ENCODE measurements at regions not wholly inside any gene's neighbourhood (a gene's known extent, or its start where the extent isn't known, plus 50 kb on each side); places are given as distances from the start of the nearest gene placed in this dataset.

DNA sequence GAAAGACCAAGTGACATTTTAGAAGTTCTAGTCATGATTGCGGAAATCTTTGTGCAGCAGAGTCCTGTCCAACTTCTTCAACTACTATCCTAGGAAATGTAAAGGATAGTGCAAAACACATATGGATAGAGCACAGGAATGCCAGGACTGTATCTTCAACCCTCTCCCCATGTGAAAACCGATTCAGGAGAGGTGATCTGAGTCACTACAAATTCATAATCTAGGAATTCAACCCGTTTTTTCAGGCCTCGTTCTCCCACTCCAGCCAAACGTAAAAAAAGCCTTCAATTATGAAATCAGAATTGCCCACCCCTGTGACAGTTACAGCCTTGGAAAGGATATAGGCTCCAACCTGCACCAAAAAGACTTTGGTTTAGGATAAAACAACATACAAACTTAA lies 52.9 kb upstream of the RGS1 start:
- no peak overlapping the region for H3K27ac ChIP-seq
- ATAC-seq = no peak
- TF ChIP-seq, protein P1, sequence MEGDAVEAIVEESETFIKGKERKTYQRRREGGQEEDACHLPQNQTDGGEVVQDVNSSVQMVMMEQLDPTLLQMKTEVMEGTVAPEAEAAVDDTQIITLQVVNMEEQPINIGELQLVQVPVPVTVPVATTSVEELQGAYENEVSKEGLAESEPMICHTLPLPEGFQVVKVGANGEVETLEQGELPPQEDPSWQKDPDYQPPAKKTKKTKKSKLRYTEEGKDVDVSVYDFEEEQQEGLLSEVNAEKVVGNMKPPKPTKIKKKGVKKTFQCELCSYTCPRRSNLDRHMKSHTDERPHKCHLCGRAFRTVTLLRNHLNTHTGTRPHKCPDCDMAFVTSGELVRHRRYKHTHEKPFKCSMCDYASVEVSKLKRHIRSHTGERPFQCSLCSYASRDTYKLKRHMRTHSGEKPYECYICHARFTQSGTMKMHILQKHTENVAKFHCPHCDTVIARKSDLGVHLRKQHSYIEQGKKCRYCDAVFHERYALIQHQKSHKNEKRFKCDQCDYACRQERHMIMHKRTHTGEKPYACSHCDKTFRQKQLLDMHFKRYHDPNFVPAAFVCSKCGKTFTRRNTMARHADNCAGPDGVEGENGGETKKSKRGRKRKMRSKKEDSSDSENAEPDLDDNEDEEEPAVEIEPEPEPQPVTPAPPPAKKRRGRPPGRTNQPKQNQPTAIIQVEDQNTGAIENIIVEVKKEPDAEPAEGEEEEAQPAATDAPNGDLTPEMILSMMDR (IDR thresholded peaks at IDR 0.05) = no peak
- no peak for TF ChIP-seq POLR2A (IDR thresholded peaks at IDR 0.05)
- no peak overlapping the region for H3K4me3 ChIP-seq
- no peaks in the 10 kb centered on the region for H3K36me3 ChIP-seq
- DNase-seq = no peak
- 85 to 91% (median 90%) methylated on average over 5 of the region's 5 CpGs for WGBS, 4 donors
- no peaks in the 10 kb centered on the region for H3K9me3 ChIP-seq
- H3K27me3 ChIP-seq = no peaks in the 10 kb centered on the region
- intact Hi-C loops (cut with DNase I) = no loop called here
- H3K4me1 ChIP-seq = peaks cover 0 to 16% (median 5%) of the 10 kb centered on the region in 12 donors

DNA sequence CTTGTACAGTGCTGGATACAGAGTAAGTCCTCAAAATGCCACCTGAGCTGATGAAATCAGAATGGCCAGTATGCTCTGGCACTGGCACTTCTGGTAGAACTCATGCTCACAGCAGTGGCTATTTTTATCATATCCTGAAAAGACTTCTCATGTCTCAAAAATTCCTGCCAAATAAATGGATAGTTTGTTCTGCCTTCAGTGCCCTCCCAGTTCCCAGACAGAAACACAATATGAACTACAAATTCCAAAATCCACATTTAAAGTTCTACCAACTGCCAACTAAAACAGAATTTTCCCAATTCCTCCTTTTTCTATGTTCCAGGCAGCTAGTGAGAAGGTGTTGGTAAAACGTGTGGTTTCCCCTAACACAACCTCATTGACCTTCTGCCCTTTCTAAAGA lies 51.4 kb upstream of the RGS1 start:
- H3K36me3 ChIP-seq = no peaks in the 10 kb centered on the region
- DNase-seq (no peak), ATAC-seq (peak in 3 of 4 donors; percentile 69 to 72 (median 69))
- no peaks in the 10 kb centered on the region for H3K9me3 ChIP-seq
- no peaks in the 10 kb centered on the region for H3K27me3 ChIP-seq
- peak overlapping the region in 1 of 12 donors; percentile 13 for H3K27ac ChIP-seq
- H3K4me1 ChIP-seq = peaks cover 0 to 16% (median 5%) of the 10 kb centered on the region in 12 donors
- H3K4me3 ChIP-seq = no peak overlapping the region
- WGBS, 4 donors = 8 to 26% (median 9%) methylated on average over 1 of the region's 1 CpG
- intact Hi-C loops (cut with DNase I) = no loop called here
- TF ChIP-seq, protein P1 (IDR thresholded peaks at IDR 0.05) = no peak
- TF ChIP-seq POLR2A (IDR thresholded peaks at IDR 0.05) = no peak

Measured in heart left ventricle (tissue), 16 donors.